ENCODE measurements at regions not wholly inside any gene's neighbourhood (a gene's known extent, or its start where the extent isn't known, plus 50 kb on each side); places are given as distances from the start of the nearest gene placed in this dataset.
A peak's percentile ranks its signal among the peaks of the same experiment; 100 is the strongest.
"Not testable (repeated sequence)": the region's sequence is repeated elsewhere in the genome, so short reads cannot be mapped to it uniquely, and the experiment has no call there.

GRCh38 chr1:146411923-146412322, 183.1 kb upstream of the NOTCH2NLA start:
- DNase-seq (ENCODE audit: low read depth), result peak; percentile 15

- DNase-seq (ENCODE audit: low read depth), result not testable (repeated sequence)
Observed at GRCh38 chr1:146409817-146410441, 181.1 kb upstream of the NOTCH2NLA start.

GRCh38 chr1:146409116-146409801, 180.4 kb upstream of the NOTCH2NLA start:
- DNase-seq (ENCODE audit: low read depth), result not testable (repeated sequence)

GRCh38 chr1:146401281-146401825, 172.5 kb upstream of the NOTCH2NLA start:
- DNase-seq (ENCODE audit: low read depth), result not testable (repeated sequence)

GRCh38 chr1:146400173-146401121, 171.6 kb upstream of the NOTCH2NLA start:
- not testable (repeated sequence) for DNase-seq (ENCODE audit: low read depth)

- not testable (repeated sequence) for DNase-seq (ENCODE audit: low read depth)
Observed at GRCh38 chr1:146399225-146399624, 170.4 kb upstream of the NOTCH2NLA start.

- DNase-seq (ENCODE audit: low read depth), result not testable (repeated sequence)
Observed at GRCh38 chr1:146396801-146397200, 168.0 kb upstream of the NOTCH2NLA start.

- DNase-seq (ENCODE audit: low read depth), result not testable (repeated sequence)
Observed at GRCh38 chr1:146396242-146396641, 167.4 kb upstream of the NOTCH2NLA start.

GRCh38 chr1:146393796-146394195, 165.0 kb upstream of the NOTCH2NLA start:
- not testable (repeated sequence) for DNase-seq (ENCODE audit: low read depth)

- not testable (repeated sequence) for DNase-seq (ENCODE audit: low read depth)
Observed at GRCh38 chr1:146393154-146393553, 164.3 kb upstream of the NOTCH2NLA start.

- DNase-seq (ENCODE audit: low read depth), result not testable (repeated sequence)
Observed at GRCh38 chr1:146389178-146389577, 160.4 kb upstream of the NOTCH2NLA start.

- not testable (repeated sequence) for DNase-seq (ENCODE audit: low read depth)
Observed at GRCh38 chr1:146387750-146388469, 159.1 kb upstream of the NOTCH2NLA start.

GRCh38 chr1:146386851-146387749, 158.3 kb upstream of the NOTCH2NLA start:
- peak; percentile 23 for DNase-seq (ENCODE audit: low read depth)

GRCh38 chr1:146381196-146381595, 152.4 kb upstream of the NOTCH2NLA start:
- DNase-seq (ENCODE audit: low read depth), result not testable (repeated sequence)

- DNase-seq (ENCODE audit: low read depth), result peak; percentile 41
Observed at GRCh38 chr1:146376708-146377496, 148.1 kb upstream of the NOTCH2NLA start.

- DNase-seq (ENCODE audit: low read depth), result peak; percentile 75
Observed at GRCh38 chr1:146376309-146376707, 147.5 kb upstream of the NOTCH2NLA start.

- DNase-seq (ENCODE audit: low read depth), result not testable (repeated sequence)
Observed at GRCh38 chr1:146375108-146375507, 146.3 kb upstream of the NOTCH2NLA start.

GRCh38 chr1:146369940-146370339, 141.1 kb upstream of the NOTCH2NLA start:
- peak; percentile 9 for DNase-seq (ENCODE audit: low read depth)

GRCh38 chr1:146355373-146355772, 126.6 kb upstream of the NOTCH2NLA start:
- DNase-seq (ENCODE audit: low read depth), result not testable (repeated sequence)
